ENCODE measurements at regions not wholly inside any gene's neighbourhood (a gene's known extent, or its start where the extent isn't known, plus 50 kb on each side); places are given as distances from the start of the nearest gene placed in this dataset.

GRCh38 chr12:77299910-77300669 is 234.7 kb upstream of the E2F7 start:
- H3K79me2 ChIP-seq (ENCODE audit: control insufficient read depth, insufficient read depth, low read length), result no peaks in the 10 kb centered on the region
- no peaks in the 10 kb centered on the region for H4K20me1 ChIP-seq (ENCODE audit: control insufficient read depth, insufficient read depth, low read length, poor library complexity, severe bottlenecking)
- no peaks in the 10 kb centered on the region for H3K4me1 Mint-ChIP-seq
- H3K9me3 Mint-ChIP-seq (ENCODE audit: insufficient read depth), result peaks cover 2% of the 10 kb centered on the region
- no peaks in the 10 kb centered on the region for H3K27me3 ChIP-seq (replicated peaks in 1 of 4; ENCODE audit: control extremely low read depth in 1 of 4, control insufficient read depth in 3 of 4, insufficient read depth in 4 of 4, low read length in 3 of 4)
- ChIA-PET POLR2A (no interaction called here), CTCF (no interaction called here)
- H3K27ac Mint-ChIP-seq, result no peak overlapping the region
- no peak overlapping the region for H3K4me2 ChIP-seq (replicated peaks; ENCODE audit: low read depth, low read length, poor library complexity, severe bottlenecking)
- no peak overlapping the region for H3K4me3 Mint-ChIP-seq
- no CpG with 5 or more reads among the region's 4 CpGs for WGBS (ENCODE audit: insufficient coverage)
- peaks cover 0 to 7% (median 0%) of the 10 kb centered on the region in 3 donors for H3K9me3 ChIP-seq (ENCODE audit: control extremely low read depth in 1 of 3, control insufficient read depth in 2 of 3, insufficient read depth in 1 of 3, low read length in 2 of 3)
- no peaks in the 10 kb centered on the region for H3K27me3 Mint-ChIP-seq
- TF ChIP-seq EZH2 (IDR thresholded peaks at IDR 0.05; ENCODE audit: borderline replicate concordance, insufficient read depth, low read depth, low read length, poor library complexity, severe bottlenecking) (no peak), CTCF (IDR thresholded peaks at IDR 0.05) (no peak)
- ATAC-seq (ENCODE audit: low read depth) (no peak), DNase-seq (no peak)
- no peak overlapping the region for H2AFZ ChIP-seq (ENCODE audit: insufficient read depth, low read depth, low read length, poor library complexity, severe bottlenecking)
- H3K4me3 ChIP-seq (ENCODE audit: control extremely low read depth in 1 of 5, extremely low read depth in 1 of 5, insufficient read depth in 1 of 5, low read depth in 2 of 5, low read length in 4 of 5), result no peak overlapping the region
- H3K27ac ChIP-seq (ENCODE audit: low read length in 2 of 2), result no peak overlapping the region
- intact Hi-C loops (cut with micrococcal nuclease), result no loop called here
- H3K4me1 ChIP-seq (ENCODE audit: control insufficient read depth in 2 of 2, insufficient read depth in 2 of 2, low read length in 2 of 2), result no peaks in the 10 kb centered on the region
- no peak overlapping the region for H3K9ac ChIP-seq (ENCODE audit: low read length)
- no peaks in the 10 kb centered on the region for H3K36me3 ChIP-seq (replicated peaks in 1 of 2; ENCODE audit: control extremely low read depth in 1 of 2, control insufficient read depth in 1 of 2, extremely low read depth in 1 of 2, insufficient read depth in 2 of 2, low read length in 1 of 2)

GRCh38 chr12:77299001-77299400 is 233.6 kb upstream of the E2F7 start:
- no peaks in the 10 kb centered on the region for H3K4me1 ChIP-seq (ENCODE audit: control insufficient read depth in 2 of 2, insufficient read depth in 2 of 2, low read length in 2 of 2)
- H3K79me2 ChIP-seq (ENCODE audit: control insufficient read depth, insufficient read depth, low read length), result no peaks in the 10 kb centered on the region
- CTCF ChIA-PET, result no interaction called here
- no peaks in the 10 kb centered on the region for H4K20me1 ChIP-seq (ENCODE audit: control insufficient read depth, insufficient read depth, low read length, poor library complexity, severe bottlenecking)
- Mint-ChIP-seq H3K4me3 (no peak overlapping the region), H3K27me3 (no peaks in the 10 kb centered on the region), H3K27ac (no peak overlapping the region), H3K4me1 (no peaks in the 10 kb centered on the region), H3K9me3 (ENCODE audit: insufficient read depth) (peaks cover 2% of the 10 kb centered on the region)
- ATAC-seq (ENCODE audit: low read depth) (no peak), DNase-seq (no peak)
- intact Hi-C loops (cut with micrococcal nuclease), result no loop called here
- no peaks in the 10 kb centered on the region for H3K27me3 ChIP-seq (replicated peaks in 1 of 4; ENCODE audit: control extremely low read depth in 1 of 4, control insufficient read depth in 3 of 4, insufficient read depth in 4 of 4, low read length in 3 of 4)
- peaks cover 0 to 7% (median 0%) of the 10 kb centered on the region in 3 donors for H3K9me3 ChIP-seq (ENCODE audit: control extremely low read depth in 1 of 3, control insufficient read depth in 2 of 3, insufficient read depth in 1 of 3, low read length in 2 of 3)
- H3K27ac ChIP-seq (ENCODE audit: low read length in 2 of 2), result no peak overlapping the region
- TF ChIP-seq EZH2 (IDR thresholded peaks at IDR 0.05; ENCODE audit: borderline replicate concordance, insufficient read depth, low read depth, low read length, poor library complexity, severe bottlenecking) (no peak), CTCF (IDR thresholded peaks at IDR 0.05) (no peak)
- no peaks in the 10 kb centered on the region for H3K36me3 ChIP-seq (replicated peaks in 1 of 2; ENCODE audit: control extremely low read depth in 1 of 2, control insufficient read depth in 1 of 2, extremely low read depth in 1 of 2, insufficient read depth in 2 of 2, low read length in 1 of 2)
- H3K4me3 ChIP-seq (ENCODE audit: control extremely low read depth in 1 of 5, extremely low read depth in 1 of 5, insufficient read depth in 1 of 5, low read depth in 2 of 5, low read length in 4 of 5), result no peak overlapping the region
- POLR2A ChIA-PET, result no interaction called here
- WGBS (ENCODE audit: insufficient coverage), result 71% methylated on average over 1 of the region's 3 CpGs
- H2AFZ ChIP-seq (ENCODE audit: insufficient read depth, low read depth, low read length, poor library complexity, severe bottlenecking), result no peak overlapping the region
- no peak overlapping the region for H3K9ac ChIP-seq (ENCODE audit: low read length)
- H3K4me2 ChIP-seq (replicated peaks; ENCODE audit: low read depth, low read length, poor library complexity, severe bottlenecking), result no peak overlapping the region
